ENCODE measurements at regions not wholly inside any gene's neighbourhood (a gene's known extent, or its start where the extent isn't known, plus 50 kb on each side); places are given as distances from the start of the nearest gene placed in this dataset.

- TF ChIP-seq CTCF (conservative IDR thresholded peaks at IDR 0.05; ENCODE audit: low read depth, low read length): no peak
- TF ChIP-seq EZH2 (IDR thresholded peaks at IDR 0.05; ENCODE audit: borderline replicate concordance, low read depth, low read length, poor library complexity, severe bottlenecking): no peak
Observed at GRCh38 chr4:62262676-62263075, 1062.5 kb downstream of the ADGRL3 start.

Data from A673 (cell line).